T-helper 17 cell (primary cell): ENCODE measurements at regions not wholly inside any gene's neighbourhood (a gene's known extent, or its start where the extent isn't known, plus 50 kb on each side); places are given as distances from the start of the nearest gene placed in this dataset.

Experiments
- ATAC-seq: fragments of 150-1000 bp; cut with Tn5 transposase; 2 replicates; pipeline ENCODE4 v1.10.0; 2021; ENCODE audit warnings: mild to moderate bottlenecking, moderate library complexity
- DNase-seq, 3 donors: peaks; one replicate each; pipeline versions ENCODE4 v3.0.0 to v3.0.0-alpha.2; 2020 to 2021
- H3K9me3 ChIP-seq: one replicate; pipeline ENCODE4 v1.7.0; 2013; ENCODE audit warnings: low read length, mild to moderate bottlenecking; ENCODE audit not compliant: control insufficient read depth, poor library complexity, severe bottlenecking
- H3K27ac Mint-ChIP-seq: one replicate; pipeline ENCODE4 v1.8.0; 2022; ENCODE audit warnings: mild to moderate bottlenecking, moderate library complexity, mixed read lengths
- H3K27me3 Mint-ChIP-seq: one replicate; pipeline ENCODE4 v1.8.0; 2022; ENCODE audit warnings: mixed read lengths
- H3K36me3 Mint-ChIP-seq: one replicate; pipeline ENCODE4 v1.8.0; 2022; ENCODE audit warnings: low read depth, mixed read lengths
- H3K4me1 Mint-ChIP-seq: one replicate; pipeline ENCODE4 v1.8.0; 2022; ENCODE audit warnings: mild to moderate bottlenecking, mixed read lengths
- H3K4me3 Mint-ChIP-seq: one replicate; pipeline ENCODE4 v1.8.0; 2022; ENCODE audit warnings: mild to moderate bottlenecking, moderate library complexity, mixed read lengths

- Mint-ChIP-seq H3K27me3 (peaks cover 7% of the 10 kb centered on the region), H3K4me1 (no peaks in the 10 kb centered on the region), H3K4me3 (no peak overlapping the region), H3K36me3 (no peaks in the 10 kb centered on the region), H3K27ac (no peak overlapping the region)
- ATAC-seq (no peak), DNase-seq (no peak)
- H3K9me3 ChIP-seq, result no peaks in the 10 kb centered on the region
Observed at GRCh38 chr1:55931081-55931940, 648.1 kb downstream of the PLPP3 start.

GRCh38 chr1:55929652-55930051 is 649.7 kb downstream of the PLPP3 start:
- Mint-ChIP-seq H3K27ac (no peak overlapping the region), H3K27me3 (peaks cover 7% of the 10 kb centered on the region), H3K36me3 (no peaks in the 10 kb centered on the region), H3K4me3 (no peak overlapping the region), H3K4me1 (no peaks in the 10 kb centered on the region)
- H3K9me3 ChIP-seq, result no peaks in the 10 kb centered on the region
- DNase-seq (no peak), ATAC-seq (no peak)

GRCh38 chr1:55928576-55928975 is 650.8 kb downstream of the PLPP3 start:
- Mint-ChIP-seq H3K27ac (no peak overlapping the region), H3K4me1 (no peaks in the 10 kb centered on the region), H3K4me3 (no peak overlapping the region), H3K27me3 (peaks cover 7% of the 10 kb centered on the region), H3K36me3 (no peaks in the 10 kb centered on the region)
- no peaks in the 10 kb centered on the region for H3K9me3 ChIP-seq
- ATAC-seq (no peak), DNase-seq (no peak)

GRCh38 chr1:55927702-55928290 is 651.6 kb downstream of the PLPP3 start:
- H3K27me3 Mint-ChIP-seq, result peaks cover 7% of the 10 kb centered on the region
- H3K9me3 ChIP-seq, result no peaks in the 10 kb centered on the region
- no peak overlapping the region for H3K4me3 Mint-ChIP-seq
- no peak for DNase-seq
- ATAC-seq, result no peak
- H3K36me3 Mint-ChIP-seq, result no peaks in the 10 kb centered on the region
- H3K27ac Mint-ChIP-seq, result no peak overlapping the region
- no peaks in the 10 kb centered on the region for H3K4me1 Mint-ChIP-seq

GRCh38 chr1:55926906-55927471 is 652.4 kb downstream of the PLPP3 start:
- Mint-ChIP-seq H3K36me3 (no peaks in the 10 kb centered on the region), H3K27ac (no peak overlapping the region), H3K4me3 (no peak overlapping the region), H3K4me1 (no peaks in the 10 kb centered on the region), H3K27me3 (peaks cover 7% of the 10 kb centered on the region)
- ATAC-seq (no peak), DNase-seq (no peak)
- no peaks in the 10 kb centered on the region for H3K9me3 ChIP-seq

GRCh38 chr1:55916907-55917306 is 662.5 kb downstream of the PLPP3 start:
- H3K27me3 Mint-ChIP-seq, result peaks cover 21% of the 10 kb centered on the region
- no peaks in the 10 kb centered on the region for H3K36me3 Mint-ChIP-seq
- no peak overlapping the region for H3K4me3 Mint-ChIP-seq
- H3K27ac Mint-ChIP-seq, result no peak overlapping the region
- H3K4me1 Mint-ChIP-seq, result no peaks in the 10 kb centered on the region
- no peak for DNase-seq
- no peaks in the 10 kb centered on the region for H3K9me3 ChIP-seq
- no peak for ATAC-seq

- Mint-ChIP-seq H3K27me3 (peaks cover 20% of the 10 kb centered on the region), H3K36me3 (no peaks in the 10 kb centered on the region), H3K27ac (no peak overlapping the region), H3K4me3 (no peak overlapping the region), H3K4me1 (no peaks in the 10 kb centered on the region)
- no peaks in the 10 kb centered on the region for H3K9me3 ChIP-seq
- ATAC-seq, result no peak
- no peak for DNase-seq
Observed at GRCh38 chr1:55916481-55916880, 662.9 kb downstream of the PLPP3 start.

GRCh38 chr1:55913565-55913964 is 665.8 kb downstream of the PLPP3 start:
- peaks cover 14% of the 10 kb centered on the region for H3K27me3 Mint-ChIP-seq

GRCh38 chr1:55912438-55912837 is 666.9 kb downstream of the PLPP3 start:
- Mint-ChIP-seq H3K4me3 (no peak overlapping the region), H3K27me3 (peaks cover 6% of the 10 kb centered on the region), H3K27ac (no peak overlapping the region), H3K36me3 (no peaks in the 10 kb centered on the region), H3K4me1 (peaks cover 2% of the 10 kb centered on the region)
- H3K9me3 ChIP-seq, result no peaks in the 10 kb centered on the region
- no peak for ATAC-seq
- DNase-seq, result no peak

More at GRCh38 chr1:55913565-55913964, 665.8 kb downstream of the PLPP3 start:
- Mint-ChIP-seq H3K27ac (no peak overlapping the region), H3K4me3 (no peak overlapping the region), H3K36me3 (no peaks in the 10 kb centered on the region), H3K4me1 (no peaks in the 10 kb centered on the region)
- no peak for ATAC-seq
- no peak for DNase-seq
- H3K9me3 ChIP-seq, result no peaks in the 10 kb centered on the region

GRCh38 chr1:55904541-55904940 is 674.8 kb downstream of the PLPP3 start:
- peaks cover 2% of the 10 kb centered on the region for H3K4me1 Mint-ChIP-seq
- no peak overlapping the region for H3K27ac Mint-ChIP-seq
- no peaks in the 10 kb centered on the region for H3K36me3 Mint-ChIP-seq
- ATAC-seq, result no peak
- no peak overlapping the region for H3K4me3 Mint-ChIP-seq
- DNase-seq, result no peak
- H3K27me3 Mint-ChIP-seq, result peaks cover 12% of the 10 kb centered on the region
- H3K9me3 ChIP-seq, result no peaks in the 10 kb centered on the region

- H3K4me3 Mint-ChIP-seq, result no peak overlapping the region
- no peak for ATAC-seq
Observed at GRCh38 chr1:55898181-55898580, 681.2 kb downstream of the PLPP3 start.

GRCh38 chr1:55896210-55896609 is 681.0 kb upstream of the USP24 start:
- H3K9me3 ChIP-seq, result no peaks in the 10 kb centered on the region
- Mint-ChIP-seq H3K27ac (no peak overlapping the region), H3K4me1 (no peaks in the 10 kb centered on the region), H3K4me3 (no peak overlapping the region), H3K36me3 (no peaks in the 10 kb centered on the region), H3K27me3 (no peaks in the 10 kb centered on the region)
- ATAC-seq, result no peak
- no peak for DNase-seq

More at GRCh38 chr1:55898181-55898580, 681.2 kb downstream of the PLPP3 start:
- no peak for DNase-seq
- Mint-ChIP-seq H3K4me1 (no peaks in the 10 kb centered on the region), H3K27me3 (no peaks in the 10 kb centered on the region), H3K27ac (no peak overlapping the region), H3K36me3 (no peaks in the 10 kb centered on the region)
- H3K9me3 ChIP-seq, result no peaks in the 10 kb centered on the region

GRCh38 chr1:55894521-55894920 is 679.4 kb upstream of the USP24 start:
- DNase-seq (no peak), ATAC-seq (no peak)
- Mint-ChIP-seq H3K27me3 (no peaks in the 10 kb centered on the region), H3K4me1 (no peaks in the 10 kb centered on the region), H3K36me3 (no peaks in the 10 kb centered on the region), H3K4me3 (no peak overlapping the region), H3K27ac (no peak overlapping the region)
- H3K9me3 ChIP-seq, result no peaks in the 10 kb centered on the region
